Fibroblast of lung (primary cell): ENCODE measurements at regions not wholly inside any gene's neighbourhood (a gene's known extent, or its start where the extent isn't known, plus 50 kb on each side); places are given as distances from the start of the nearest gene placed in this dataset.

ENCODE experiments used
- DNase-seq, 2 donors: peaks; one replicate each; pipeline versions ENCODE4 v3.0.0 to v3.0.0-alpha.2; 2010; ENCODE audit warnings: low read depth in 2 of 2
- H2AFZ ChIP-seq: 2 replicates; pipeline ENCODE4 v1.5.1; 2012; ENCODE audit warnings: low read length, control low read depth, inconsistent platforms
- H3K27ac ChIP-seq: 2 replicates; pipeline ENCODE4 v1.5.1; 2011; ENCODE audit warnings: low read length, control low read depth; ENCODE audit not compliant: insufficient read depth
- H3K27me3 ChIP-seq: 2 replicates; pipeline ENCODE4 v1.5.1; 2011; ENCODE audit warnings: mild to moderate bottlenecking, low read length; ENCODE audit not compliant: control insufficient read depth, insufficient read depth
- H3K36me3 ChIP-seq: 2 replicates; pipeline ENCODE4 v1.5.1; 2011; ENCODE audit warnings: low read length; ENCODE audit not compliant: control insufficient read depth, insufficient read depth
- H3K4me1 ChIP-seq: 2 replicates; pipeline ENCODE4 v1.5.1; 2011; ENCODE audit warnings: low read length; ENCODE audit not compliant: control insufficient read depth, insufficient read depth; ENCODE audit errors: extremely low read depth
- H3K4me2 ChIP-seq: 2 replicates; pipeline ENCODE4 v1.5.1; 2011; ENCODE audit warnings: low read length, control low read depth; ENCODE audit not compliant: insufficient read depth; ENCODE audit errors: extremely low read depth
- H3K4me3 ChIP-seq, 4 experiments: fragments of 200-600 bp in 1 of 4; sonication (generic) in 1 of 4; replicated peaks in 1 of 4; 2 replicates each; pipeline ENCODE4 v1.5.1; 2011 to 2016; ENCODE audit warnings: low read length in 4 of 4, low read depth in 3 of 4, mild to moderate bottlenecking in 3 of 4, control low read depth in 2 of 4, inconsistent platforms in 1 of 4, mixed read lengths in 1 of 4; ENCODE audit not compliant: insufficient read depth in 1 of 4; ENCODE audit errors: control extremely low read depth in 1 of 4
- H3K79me2 ChIP-seq: 2 replicates; pipeline ENCODE4 v1.5.1; 2012; ENCODE audit warnings: mild to moderate bottlenecking, low read length, inconsistent platforms; ENCODE audit not compliant: control insufficient read depth, insufficient read depth
- H3K9ac ChIP-seq: 2 replicates; pipeline ENCODE4 v1.5.1; 2011; ENCODE audit warnings: mild to moderate bottlenecking, low read length, control low read depth; ENCODE audit not compliant: insufficient read depth
- H3K9me3 ChIP-seq: 2 replicates; pipeline ENCODE4 v1.5.1; 2012; ENCODE audit warnings: low read depth, low read length; ENCODE audit not compliant: control insufficient read depth, insufficient read depth
- H4K20me1 ChIP-seq: 2 replicates; pipeline ENCODE4 v1.5.1; 2011; ENCODE audit warnings: low read length; ENCODE audit not compliant: control insufficient read depth, insufficient read depth; ENCODE audit errors: extremely low read depth
- CTCF ChIP-seq, 2 donors: IDR thresholded peaks in 1 of 2; conservative IDR thresholded peaks in 1 of 2; 1 replicate in 1 of 2; 2 replicates in 1 of 2; pipeline ENCODE4 v1.5.1; 2011 to 2012; ENCODE audit warnings: low read length in 2 of 2, control low read depth in 1 of 2, inconsistent platforms in 1 of 2, low read depth in 1 of 2, mild to moderate bottlenecking in 1 of 2
- EZH2 ChIP-seq: IDR thresholded peaks from 2 replicates; pipeline ENCODE4 v1.5.1; 2012; ENCODE audit warnings: low read length, control low read depth, mild to moderate bottlenecking; ENCODE audit errors: missing control alignments

GRCh38 chr1:94603663-94604062 lies 62.1 kb upstream of the F3 start:
- H3K4me1 ChIP-seq, result peaks cover 4% of the 10 kb centered on the region
- TF ChIP-seq CTCF (conservative IDR thresholded peaks at IDR 0.05 in 1 of 2, IDR thresholded peaks at IDR 0.05 in 1 of 2; ENCODE audit: low read depth in 1 of 2, low read length in 2 of 2) (no peak), EZH2 (no peak)
- no peaks in the 10 kb centered on the region for H3K9me3 ChIP-seq

GRCh38 chr1:94602802-94603625 lies 61.5 kb upstream of the F3 start:
- Histone ChIP-seq H3K9ac (no peak overlapping the region), H3K4me2 (no peak overlapping the region), H3K4me1 (peaks cover 4% of the 10 kb centered on the region), H3K9me3 (no peaks in the 10 kb centered on the region), H3K36me3 (no peaks in the 10 kb centered on the region), H3K79me2 (no peaks in the 10 kb centered on the region), H2AFZ (no peak overlapping the region), H3K27me3 (no peaks in the 10 kb centered on the region), H3K27ac (no peak overlapping the region), H3K4me3 (no peak overlapping the region), H4K20me1 (no peaks in the 10 kb centered on the region)
- peak; percentile 47 to 70 for DNase-seq
- no peak for TF ChIP-seq CTCF (conservative IDR thresholded peaks at IDR 0.05 in 1 of 2, IDR thresholded peaks at IDR 0.05 in 1 of 2; ENCODE audit: low read depth in 1 of 2, low read length in 2 of 2)

More at GRCh38 chr1:94603663-94604062, 62.1 kb upstream of the F3 start:
- no peak overlapping the region for H3K27ac ChIP-seq
- DNase-seq, result no peak
- no peak overlapping the region for H3K9ac ChIP-seq
- H3K36me3 ChIP-seq, result no peaks in the 10 kb centered on the region
- no peak overlapping the region for H3K4me2 ChIP-seq
- no peak overlapping the region for H3K4me3 ChIP-seq
- no peaks in the 10 kb centered on the region for H3K79me2 ChIP-seq
- no peak overlapping the region for H2AFZ ChIP-seq
- no peaks in the 10 kb centered on the region for H4K20me1 ChIP-seq
- H3K27me3 ChIP-seq, result no peaks in the 10 kb centered on the region

- Histone ChIP-seq H3K27ac (no peak overlapping the region), H3K27me3 (no peaks in the 10 kb centered on the region), H3K4me2 (peak overlapping the region; percentile 23), H3K36me3 (no peaks in the 10 kb centered on the region), H3K9me3 (no peaks in the 10 kb centered on the region), H2AFZ (peak overlapping the region; percentile 36), H3K79me2 (no peaks in the 10 kb centered on the region), H3K4me3 (no peak overlapping the region), H4K20me1 (no peaks in the 10 kb centered on the region), H3K4me1 (peaks cover 4% of the 10 kb centered on the region), H3K9ac (no peak overlapping the region)
- TF ChIP-seq EZH2 (no peak), CTCF (conservative IDR thresholded peaks at IDR 0.05 in 1 of 2, IDR thresholded peaks at IDR 0.05 in 1 of 2; ENCODE audit: low read depth in 1 of 2, low read length in 2 of 2) (no peak)
- peak; percentile 77 to 85 for DNase-seq
Measured at GRCh38 chr1:94602316-94602715, 60.8 kb upstream of the F3 start.
